GM12864 (cell line): ENCODE measurements at regions not wholly inside any gene's neighbourhood (a gene's known extent, or its start where the extent isn't known, plus 50 kb on each side); places are given as distances from the start of the nearest gene placed in this dataset.

Experiments used
- DNase-seq: peaks from one replicate; pipeline ENCODE4 v3.0.0-alpha.2; 2011; ENCODE audit warnings: low read depth
- H3K4me3 ChIP-seq: 2 replicates; pipeline ENCODE4 v1.5.1; 2011; ENCODE audit warnings: mild to moderate bottlenecking, low read depth, low read length, control low read depth
- CTCF ChIP-seq: IDR thresholded peaks from 2 replicates; pipeline ENCODE4 v1.5.1; 2011; ENCODE audit warnings: low read depth, mild to moderate bottlenecking, moderate library complexity, low read length, control low read depth, inconsistent platforms; ENCODE audit errors: missing control alignments

- H3K4me3 ChIP-seq, result no peak overlapping the region
- no peak for TF ChIP-seq CTCF
- DNase-seq, result no peak
Observed at GRCh38 chrX:43065978-43066377, 288.0 kb upstream of the PPP1R2C start.

GRCh38 chrX:43068639-43069038 lies 290.7 kb upstream of the PPP1R2C start:
- no peak for DNase-seq
- no peak overlapping the region for H3K4me3 ChIP-seq
- no peak for TF ChIP-seq CTCF

GRCh38 chrX:43083016-43083415 lies 305.1 kb upstream of the PPP1R2C start:
- DNase-seq, result no peak
- TF ChIP-seq CTCF, result no peak
- no peak overlapping the region for H3K4me3 ChIP-seq

- H3K4me3 ChIP-seq, result no peak overlapping the region
- DNase-seq, result no peak
- no peak for TF ChIP-seq CTCF
Observed at GRCh38 chrX:43087830-43088229, 309.9 kb upstream of the PPP1R2C start.

- TF ChIP-seq CTCF, result no peak
- no peak overlapping the region for H3K4me3 ChIP-seq
- DNase-seq, result no peak
Observed at GRCh38 chrX:43096830-43097229, 318.9 kb upstream of the PPP1R2C start.

GRCh38 chrX:43106009-43106408 lies 328.0 kb upstream of the PPP1R2C start:
- no peak for TF ChIP-seq CTCF
- DNase-seq, result no peak
- no peak overlapping the region for H3K4me3 ChIP-seq

- no peak for DNase-seq
- H3K4me3 ChIP-seq, result no peak overlapping the region
- no peak for TF ChIP-seq CTCF
Observed at GRCh38 chrX:43108828-43109227, 330.9 kb upstream of the PPP1R2C start.
